ENCODE measurements at regions not wholly inside any gene's neighbourhood (a gene's known extent, or its start where the extent isn't known, plus 50 kb on each side); places are given as distances from the start of the nearest gene placed in this dataset.

DNA sequence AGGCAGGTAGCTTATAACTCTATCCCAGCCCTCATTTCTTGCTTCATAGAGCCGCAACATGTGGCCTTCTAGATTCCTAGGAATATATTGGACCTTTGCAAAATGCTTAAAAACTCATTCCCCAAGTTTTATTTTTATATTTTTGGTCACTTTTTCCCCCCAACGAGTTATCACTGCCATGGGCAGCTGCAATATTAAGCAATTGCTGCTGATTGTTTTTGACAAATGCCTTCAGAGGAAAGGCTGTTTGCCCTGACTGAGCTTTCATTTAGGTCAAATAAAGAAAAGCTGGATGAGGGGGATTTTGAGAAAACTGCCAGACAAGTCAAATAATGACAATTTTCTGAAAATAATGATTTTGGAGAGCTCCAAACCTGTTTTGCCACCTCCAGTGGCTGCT lies 976.9 kb upstream of the MBL2 start:
- DNase-seq, result no peak

DNA sequence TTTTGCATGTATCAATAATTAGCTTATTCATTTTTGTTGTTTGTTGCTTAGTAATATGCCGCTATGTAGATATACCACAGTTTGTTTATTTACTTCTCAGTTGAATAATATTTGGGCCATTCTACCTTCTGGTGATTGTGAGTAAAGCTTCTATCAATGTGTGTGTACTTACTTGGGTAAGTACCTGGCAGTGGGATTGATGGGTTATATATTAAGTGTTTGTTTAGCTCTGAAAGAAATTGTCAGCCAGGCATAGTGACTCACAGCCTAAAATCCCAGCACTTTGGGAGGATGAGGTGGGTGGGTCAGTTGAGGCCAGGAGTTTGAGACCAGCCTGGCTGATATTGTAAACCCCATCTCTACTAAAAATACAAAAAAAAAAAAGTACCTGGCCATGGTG lies 975.7 kb upstream of the MBL2 start:
- no peak for DNase-seq

GRCh38 chr10:53744746-53745145 lies 972.2 kb upstream of the MBL2 start:
- no peak for DNase-seq

- no peak for DNase-seq
Measured at GRCh38 chr10:53744176-53744575, 971.6 kb upstream of the MBL2 start.

DNA sequence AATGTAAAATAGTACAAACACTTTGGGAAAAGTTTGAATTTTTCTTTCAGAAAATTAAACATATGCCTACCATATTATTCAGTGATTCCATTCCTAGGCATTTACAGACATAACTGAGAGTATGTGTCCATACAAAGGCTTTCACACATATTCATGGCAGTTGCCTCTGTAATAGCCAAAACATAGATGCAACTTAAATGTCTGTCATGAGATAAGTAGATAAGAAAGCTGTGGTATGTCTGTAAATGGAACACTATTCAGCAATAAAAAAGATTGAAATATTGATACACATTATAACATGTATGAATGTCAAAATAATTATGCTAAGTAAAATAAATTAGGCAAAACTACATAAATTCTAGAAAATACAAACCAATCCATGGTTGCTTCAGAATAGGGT lies 964.5 kb upstream of the MBL2 start:
- no peak for DNase-seq

DNA sequence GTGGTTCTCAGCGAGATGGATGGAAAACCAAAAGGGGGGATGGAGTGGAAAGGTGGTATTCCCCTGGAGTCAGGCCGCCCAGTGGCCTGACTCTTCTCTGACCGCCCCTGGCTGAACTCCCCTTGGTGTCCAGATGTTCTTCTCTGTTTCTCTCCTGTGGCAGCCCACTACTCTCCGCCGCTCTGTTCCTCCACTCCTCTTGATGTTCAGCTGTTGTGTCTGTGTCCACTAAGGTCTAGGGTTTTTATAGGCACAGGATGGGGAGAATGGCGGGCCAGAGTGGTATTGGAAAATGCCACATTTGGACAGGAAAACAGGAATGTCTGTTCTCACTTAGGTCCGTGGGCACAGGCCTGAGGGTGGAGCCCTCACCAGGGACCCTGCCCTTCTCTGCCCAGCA lies 954.3 kb upstream of the MBL2 start:
- DNase-seq, result no peak

GRCh38 chr10:53724581-53724980 lies 952.0 kb upstream of the MBL2 start:
- no peak for DNase-seq

DNA sequence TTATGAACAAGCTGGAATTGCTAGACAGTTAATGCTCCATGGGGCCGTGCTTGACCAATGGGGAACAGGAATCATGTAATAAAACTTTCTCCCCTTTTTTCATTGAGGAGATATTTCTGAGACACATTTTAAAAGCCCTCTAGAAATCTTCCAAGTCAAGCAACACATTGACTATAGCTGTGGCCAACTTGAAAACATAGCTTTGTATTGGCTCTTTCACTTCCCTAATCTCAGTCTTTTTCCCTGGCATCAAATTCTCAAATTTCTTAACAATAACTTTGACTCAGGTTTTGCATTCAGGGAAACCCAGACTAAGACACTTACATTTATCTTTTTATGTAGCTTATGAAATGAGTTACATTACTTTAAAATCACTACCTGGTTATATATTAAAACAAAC lies 947.1 kb upstream of the MBL2 start:
- no peak for DNase-seq

DNA sequence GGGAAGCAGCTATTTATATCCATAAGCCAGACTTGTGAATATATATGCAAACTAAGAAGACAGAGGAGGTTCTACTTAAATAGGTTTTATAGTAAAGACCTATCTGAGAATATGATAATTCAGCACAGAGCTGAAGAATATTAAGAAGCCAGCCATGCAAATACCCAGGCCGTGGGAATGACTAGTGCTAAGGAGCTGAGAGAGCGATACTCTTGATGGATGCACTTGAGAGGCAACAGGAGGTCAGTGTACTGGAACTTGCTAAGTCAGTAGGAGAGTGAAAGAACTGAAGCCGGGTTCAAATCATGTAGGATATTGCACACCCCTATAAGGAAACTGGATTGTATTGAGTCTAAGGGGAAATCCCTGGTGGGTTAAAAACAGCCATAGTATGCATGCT lies 943.6 kb upstream of the MBL2 start:
- no peak for DNase-seq

DNA sequence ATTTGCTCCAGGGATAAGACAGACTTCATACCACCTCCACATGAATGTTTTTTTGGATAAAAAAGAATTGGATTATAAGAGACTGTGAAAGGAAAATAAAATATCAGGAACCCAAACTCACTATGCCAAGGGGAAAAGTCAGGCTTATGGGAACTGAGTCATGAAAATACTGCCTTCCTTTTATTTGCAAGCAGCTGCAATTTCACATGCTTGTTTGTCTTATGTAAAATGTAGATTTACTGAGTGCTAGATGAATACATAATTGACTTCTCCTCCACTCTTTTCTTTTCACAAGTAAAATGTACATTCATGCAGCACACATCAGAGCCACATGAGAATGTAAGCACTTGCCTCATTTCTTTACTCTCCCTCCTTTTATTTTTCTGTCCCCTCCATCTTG lies 940.8 kb upstream of the MBL2 start:
- no peak for DNase-seq

DNA sequence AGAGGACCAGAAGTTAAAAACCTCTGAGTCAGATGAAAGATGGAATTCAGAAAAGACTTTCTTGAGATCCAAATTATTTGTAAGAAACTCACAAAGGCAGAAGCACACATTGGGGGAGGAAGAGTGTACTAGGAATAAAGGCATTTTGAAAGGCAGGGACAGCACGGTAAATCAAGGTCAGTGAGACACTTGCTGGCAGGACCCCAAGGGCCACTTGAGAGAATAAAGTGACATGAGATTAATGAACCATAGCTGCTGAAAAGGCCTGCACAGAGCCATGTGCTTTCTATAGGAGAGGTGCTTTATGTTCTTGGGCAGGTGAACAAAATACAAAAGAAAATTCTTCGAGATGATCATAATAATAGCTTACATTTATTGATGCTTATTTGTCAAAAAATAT lies 929.9 kb upstream of the MBL2 start:
- DNase-seq, result no peak

GRCh38 chr10:53701213-53701612 lies 928.6 kb upstream of the MBL2 start:
- DNase-seq, result no peak

- DNase-seq, result no peak
Measured at GRCh38 chr10:53700278-53700677, 927.7 kb upstream of the MBL2 start.

GRCh38 chr10:53699684-53700083 lies 927.1 kb upstream of the MBL2 start:
- DNase-seq, result no peak

GRCh38 chr10:53699231-53699630 lies 926.6 kb upstream of the MBL2 start:
- DNase-seq, result no peak

DNA sequence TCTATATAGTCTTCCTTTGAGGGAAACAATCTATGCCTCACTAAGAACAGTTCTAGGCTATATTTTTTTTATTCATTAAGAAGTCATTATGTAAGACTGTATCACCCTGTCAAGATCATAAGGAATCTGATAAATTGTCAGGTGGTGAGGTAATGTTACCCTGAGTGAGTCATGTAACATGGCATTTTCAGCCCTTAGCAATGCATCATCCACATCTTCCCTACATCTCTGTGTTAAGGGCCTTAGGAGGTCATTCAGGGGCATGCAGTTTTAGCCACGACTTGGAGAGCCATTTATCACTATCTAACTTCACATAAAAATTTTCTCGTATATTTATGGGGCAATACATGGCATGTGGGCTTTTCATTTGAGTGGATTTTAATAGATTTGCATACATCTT lies 924.5 kb upstream of the MBL2 start:
- DNase-seq, result no peak

- DNase-seq, result no peak
Measured at GRCh38 chr10:53690524-53691240, 918.1 kb upstream of the MBL2 start.

DNA sequence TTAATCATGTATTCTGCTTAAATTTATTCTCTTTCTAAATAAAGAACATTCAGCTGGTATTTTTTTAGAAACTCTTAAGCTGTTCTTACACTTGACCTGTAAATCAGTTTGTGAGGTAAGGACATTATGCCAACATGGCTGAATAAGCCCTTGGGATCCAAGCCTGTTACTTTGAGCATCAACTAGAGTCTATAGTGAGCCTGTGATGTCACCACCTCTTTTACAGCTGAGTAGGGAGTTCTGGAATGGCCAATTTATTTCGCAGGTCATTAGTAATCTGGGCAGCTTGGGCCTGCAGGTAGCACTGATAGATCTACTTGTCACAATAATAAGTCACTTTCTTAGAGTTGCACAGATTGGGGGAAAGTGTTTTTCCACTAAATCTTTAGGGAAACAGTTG lies 915.2 kb upstream of the MBL2 start:
- no peak for DNase-seq

DNA sequence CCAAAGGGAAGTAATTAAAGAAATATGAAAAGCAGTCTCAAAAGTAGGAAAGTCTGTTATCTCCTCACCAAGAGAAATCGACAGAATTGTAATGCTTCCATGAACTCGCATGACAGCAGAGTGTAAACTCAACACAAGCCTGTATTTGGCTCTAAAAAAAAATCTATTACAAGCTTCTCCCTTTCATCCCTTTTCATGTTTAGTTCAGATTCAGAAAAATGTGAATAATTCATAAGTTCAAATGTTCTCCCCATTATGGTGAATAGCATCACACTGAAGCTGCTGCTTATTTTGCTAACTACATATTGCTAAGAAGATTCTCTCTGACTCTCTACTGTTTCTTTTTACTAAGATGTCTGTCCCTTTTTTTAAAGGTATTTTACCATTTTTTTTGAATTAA lies 910.3 kb upstream of the MBL2 start:
- no peak for DNase-seq

DNA sequence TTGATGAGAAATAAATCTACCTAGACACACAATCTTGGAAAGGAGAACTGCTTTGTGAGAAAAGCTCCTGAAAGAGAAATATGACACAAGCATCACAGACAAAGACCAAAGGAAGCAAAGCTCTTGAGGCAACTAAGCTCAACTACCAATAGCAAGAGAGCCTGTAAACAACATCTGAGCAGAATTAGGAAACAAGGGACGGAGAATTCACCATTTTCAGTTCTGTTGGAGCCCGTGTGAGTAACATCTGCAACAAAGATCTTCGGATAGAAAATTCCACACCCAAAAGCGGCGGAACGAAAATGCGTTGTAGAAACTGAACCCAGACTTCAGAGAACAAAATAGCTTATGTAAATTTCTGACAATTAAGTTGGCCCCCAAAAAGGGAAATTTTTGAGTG lies 909.9 kb upstream of the MBL2 start:
- no peak for DNase-seq

GRCh38 chr10:53679666-53680065 lies 907.1 kb upstream of the MBL2 start:
- no peak for DNase-seq

- DNase-seq, result no peak
Measured at GRCh38 chr10:53675177-53675576, 902.6 kb upstream of the MBL2 start.

DNA sequence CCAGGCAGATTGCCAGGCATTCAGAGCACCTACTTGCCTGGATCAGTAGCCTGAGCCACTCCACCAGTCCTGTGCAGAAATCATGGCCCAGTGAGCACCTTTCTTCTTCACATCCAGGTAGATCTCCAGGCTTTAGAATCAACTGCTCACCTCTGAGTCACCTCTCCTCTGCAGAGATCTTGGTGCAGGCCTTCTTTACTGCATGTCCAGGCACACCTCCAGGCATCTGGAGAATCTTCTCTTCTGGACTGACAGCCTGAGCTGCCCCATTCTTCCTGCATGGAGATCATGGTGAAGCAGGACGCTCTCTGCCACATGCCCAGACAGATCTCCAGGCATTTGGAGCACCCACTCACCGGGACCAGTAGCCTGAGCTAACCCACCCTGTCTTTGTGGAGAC lies 894.5 kb upstream of the MBL2 start:
- no peak for DNase-seq

GRCh38 chr10:53664282-53665019 lies 891.9 kb upstream of the MBL2 start:
- no peak for DNase-seq

DNA sequence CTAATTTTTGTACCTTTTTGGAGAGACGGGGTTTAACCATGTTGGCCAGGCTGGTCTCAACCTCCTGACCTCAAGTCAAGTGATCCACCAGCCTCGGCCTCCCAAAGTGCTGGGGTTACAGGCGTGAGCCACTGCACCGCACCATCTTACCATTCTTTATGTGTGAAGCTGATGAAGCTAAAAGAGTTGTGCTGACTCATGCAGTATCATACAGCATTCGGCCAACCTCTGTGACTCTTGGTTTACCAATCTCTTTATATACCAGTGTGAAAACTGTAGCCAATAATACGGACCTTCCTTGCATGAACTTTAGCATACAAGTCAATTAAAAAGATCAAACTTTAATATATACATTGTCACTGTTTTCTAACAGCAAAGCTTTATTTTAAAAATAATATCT lies 878.2 kb upstream of the MBL2 start:
- no peak for DNase-seq
